ENCODE measurements at regions not wholly inside any gene's neighbourhood (a gene's known extent, or its start where the extent isn't known, plus 50 kb on each side); places are given as distances from the start of the nearest gene placed in this dataset.
"Not testable (repeated sequence)": the region's sequence is repeated elsewhere in the genome, so short reads cannot be mapped to it uniquely, and the experiment has no call there.

DNA sequence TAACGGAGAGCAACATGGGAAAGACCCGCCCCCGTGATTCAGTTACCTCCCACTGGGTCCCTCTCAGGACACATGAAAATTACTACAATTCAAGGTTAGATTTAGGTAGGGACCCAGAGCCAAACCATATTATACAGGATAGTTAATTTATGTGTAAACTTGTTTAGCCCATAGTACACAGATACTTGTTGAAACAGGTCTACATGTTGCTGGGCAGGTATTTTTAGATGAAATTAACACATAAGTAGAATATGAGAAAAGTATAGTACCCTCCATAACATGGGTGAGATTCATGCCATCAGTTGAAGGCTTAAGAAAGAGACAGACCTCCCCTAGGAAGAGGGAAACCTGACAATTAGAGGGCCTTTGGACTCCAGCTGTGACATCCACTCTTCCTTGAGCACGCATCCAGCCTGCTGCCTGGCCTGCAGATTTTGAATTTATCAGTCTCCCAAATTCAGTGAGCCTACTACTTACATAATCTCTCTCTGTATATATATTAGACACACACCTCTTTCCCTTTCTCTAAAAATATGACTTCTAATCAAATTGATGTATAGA is 463.5 kb upstream of the NETO1 start:
- Histone ChIP-seq H3K36me3 (no peaks in the 10 kb centered on the region), H3K4me1 (no peaks in the 10 kb centered on the region), H3K27ac (no peak overlapping the region), H3K4me3 (no peak overlapping the region), H3K9me3 (no peaks in the 10 kb centered on the region), H3K27me3 (no peaks in the 10 kb centered on the region)
- intact Hi-C loops (cut with DNase I): no loop called here
- TF ChIP-seq, protein P1, sequence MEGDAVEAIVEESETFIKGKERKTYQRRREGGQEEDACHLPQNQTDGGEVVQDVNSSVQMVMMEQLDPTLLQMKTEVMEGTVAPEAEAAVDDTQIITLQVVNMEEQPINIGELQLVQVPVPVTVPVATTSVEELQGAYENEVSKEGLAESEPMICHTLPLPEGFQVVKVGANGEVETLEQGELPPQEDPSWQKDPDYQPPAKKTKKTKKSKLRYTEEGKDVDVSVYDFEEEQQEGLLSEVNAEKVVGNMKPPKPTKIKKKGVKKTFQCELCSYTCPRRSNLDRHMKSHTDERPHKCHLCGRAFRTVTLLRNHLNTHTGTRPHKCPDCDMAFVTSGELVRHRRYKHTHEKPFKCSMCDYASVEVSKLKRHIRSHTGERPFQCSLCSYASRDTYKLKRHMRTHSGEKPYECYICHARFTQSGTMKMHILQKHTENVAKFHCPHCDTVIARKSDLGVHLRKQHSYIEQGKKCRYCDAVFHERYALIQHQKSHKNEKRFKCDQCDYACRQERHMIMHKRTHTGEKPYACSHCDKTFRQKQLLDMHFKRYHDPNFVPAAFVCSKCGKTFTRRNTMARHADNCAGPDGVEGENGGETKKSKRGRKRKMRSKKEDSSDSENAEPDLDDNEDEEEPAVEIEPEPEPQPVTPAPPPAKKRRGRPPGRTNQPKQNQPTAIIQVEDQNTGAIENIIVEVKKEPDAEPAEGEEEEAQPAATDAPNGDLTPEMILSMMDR (IDR thresholded peaks at IDR 0.05): no peak
- TF ChIP-seq POLR2A (IDR thresholded peaks at IDR 0.05) (no peak), POLR2AphosphoS5 (IDR thresholded peaks at IDR 0.05; ENCODE audit: insufficient read depth in 1 of 2, low read depth in 1 of 2) (no peak)
- DNase-seq (ENCODE audit: extremely low spot score in 2 of 2): no peak

DNA sequence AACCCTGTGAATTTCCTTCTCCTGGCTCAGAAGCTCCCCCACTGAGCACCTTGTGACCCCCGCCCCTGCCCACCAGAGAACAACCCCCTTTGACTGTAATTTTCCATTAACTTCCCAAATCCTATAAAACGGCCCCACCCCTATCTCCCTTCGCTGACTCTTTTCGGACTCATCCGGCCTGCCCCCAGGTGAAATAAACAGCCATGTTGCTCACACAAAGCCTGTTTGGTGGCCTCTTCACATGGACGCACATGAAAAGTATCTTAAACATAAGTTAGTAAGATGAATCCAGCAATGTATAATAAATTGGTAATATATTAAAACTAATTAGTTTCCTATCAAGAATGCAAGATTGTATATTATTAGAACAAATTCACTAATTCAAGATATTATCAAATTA is 462.3 kb upstream of the NETO1 start:
- H3K36me3 ChIP-seq; H3K27me3 ChIP-seq; H3K4me3 ChIP-seq; H3K9me3 ChIP-seq; DNase-seq (ENCODE audit: extremely low spot score in 2 of 2); H3K27ac ChIP-seq; H3K4me1 ChIP-seq; intact Hi-C loops (cut with DNase I): not testable (repeated sequence)

DNA sequence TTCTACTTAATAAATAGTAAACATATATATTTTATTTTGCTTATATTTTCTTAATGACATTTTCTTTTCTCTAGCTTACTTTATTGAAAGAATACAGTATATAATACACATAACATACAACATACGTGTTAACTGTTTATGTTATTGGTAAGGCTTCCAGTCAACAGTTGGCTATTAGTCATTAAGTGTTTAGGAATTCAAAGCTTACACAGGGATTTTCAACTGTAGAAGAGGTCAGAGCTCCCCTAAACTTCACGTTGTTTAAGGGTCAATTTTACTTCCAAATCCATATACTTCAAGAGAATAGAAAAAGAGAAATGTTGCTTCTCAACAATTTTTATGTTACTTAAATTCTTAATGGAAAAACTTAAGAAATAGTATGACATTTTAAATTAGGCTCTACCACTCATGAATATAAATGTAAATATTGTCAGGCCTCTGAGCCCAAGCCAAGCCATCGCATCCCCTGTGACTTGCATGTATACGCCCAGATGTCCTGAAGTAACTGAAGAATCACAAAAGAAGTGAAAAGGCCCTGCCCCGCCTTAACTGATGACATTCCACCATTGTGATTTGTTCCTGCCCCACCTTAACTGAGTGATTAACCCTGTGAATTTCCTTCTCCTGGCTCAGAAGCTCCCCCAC is 456.5 kb upstream of the NETO1 start:
- H3K9me3 ChIP-seq; H3K4me3 ChIP-seq; H3K4me1 ChIP-seq; H3K27me3 ChIP-seq; DNase-seq (ENCODE audit: extremely low spot score in 2 of 2); intact Hi-C loops (cut with DNase I); H3K27ac ChIP-seq; H3K36me3 ChIP-seq: not testable (repeated sequence)

DNA sequence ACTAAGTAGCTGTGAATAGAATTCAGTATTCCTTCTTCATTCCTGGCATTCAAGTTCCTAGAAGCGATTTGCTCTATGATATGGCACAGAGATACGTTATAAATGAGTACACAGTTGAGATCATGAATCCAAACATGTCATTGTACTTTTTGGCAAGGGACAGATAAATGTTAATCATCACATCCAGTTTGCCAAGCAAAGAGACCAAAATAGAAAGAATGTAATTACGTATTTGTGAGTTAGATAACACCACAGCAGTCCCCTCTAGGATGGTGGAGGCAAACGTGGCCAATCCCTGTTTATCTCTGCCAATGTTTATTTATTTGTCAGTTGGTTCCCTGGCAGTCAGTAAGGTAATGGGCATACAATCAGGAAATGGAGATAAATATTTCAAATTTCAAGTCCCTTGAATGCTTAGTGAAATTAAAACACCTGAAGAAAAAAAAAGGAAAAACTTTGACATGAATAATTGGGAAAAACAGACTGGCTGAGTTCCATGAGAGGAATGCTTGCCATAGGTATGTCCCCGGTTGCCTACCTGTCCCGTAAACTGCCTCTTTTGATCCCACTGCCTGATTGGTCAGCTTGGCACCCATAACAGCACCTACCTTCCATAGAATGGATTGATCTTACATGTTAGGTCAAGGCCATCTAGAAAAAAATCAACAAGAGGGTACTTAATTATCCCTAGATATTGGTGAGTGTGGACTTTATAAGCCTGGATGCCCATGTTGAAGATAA is 451.1 kb upstream of the NETO1 start:
- H3K4me3 ChIP-seq: no peak overlapping the region
- no peaks in the 10 kb centered on the region for H3K4me1 ChIP-seq
- H3K27ac ChIP-seq: no peak overlapping the region
- no peak for TF ChIP-seq POLR2A (IDR thresholded peaks at IDR 0.05)
- no peak for TF ChIP-seq POLR2AphosphoS5 (IDR thresholded peaks at IDR 0.05; ENCODE audit: insufficient read depth in 1 of 2, low read depth in 1 of 2)
- TF ChIP-seq, protein P1 (IDR thresholded peaks at IDR 0.05): no peak
- no peaks in the 10 kb centered on the region for H3K27me3 ChIP-seq
- intact Hi-C loops (cut with DNase I): no loop called here
- no peak for DNase-seq (ENCODE audit: extremely low spot score in 2 of 2)
- H3K36me3 ChIP-seq: no peaks in the 10 kb centered on the region
- H3K9me3 ChIP-seq: no peaks in the 10 kb centered on the region

DNA sequence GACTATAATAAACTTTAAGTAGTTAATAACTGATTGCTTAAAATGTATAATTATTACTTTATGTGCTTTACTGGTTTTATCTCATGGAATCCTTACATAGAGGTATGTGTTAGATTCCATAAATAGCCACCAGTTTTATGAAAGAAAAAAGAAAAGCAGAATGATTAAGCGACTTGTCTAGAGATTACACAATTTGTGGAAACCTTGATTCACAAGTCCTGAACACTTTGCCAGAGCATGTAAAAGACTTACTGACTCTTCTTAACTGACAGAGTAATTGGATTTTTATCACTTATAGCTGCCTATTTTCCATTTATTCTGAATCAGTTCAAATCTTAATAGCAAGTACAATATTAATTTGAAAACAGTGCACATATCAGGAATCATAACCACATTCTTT is 448.7 kb upstream of the NETO1 start:
- TF ChIP-seq POLR2AphosphoS5 (IDR thresholded peaks at IDR 0.05; ENCODE audit: insufficient read depth in 1 of 2, low read depth in 1 of 2): no peak
- TF ChIP-seq, protein P1 (IDR thresholded peaks at IDR 0.05): no peak
- no peak for TF ChIP-seq POLR2A (IDR thresholded peaks at IDR 0.05)
- H3K27me3 ChIP-seq: no peaks in the 10 kb centered on the region
- DNase-seq (ENCODE audit: extremely low spot score in 2 of 2): no peak
- H3K9me3 ChIP-seq: no peaks in the 10 kb centered on the region
- H3K27ac ChIP-seq: no peak overlapping the region
- no peaks in the 10 kb centered on the region for H3K36me3 ChIP-seq
- intact Hi-C loops (cut with DNase I): no loop called here
- no peaks in the 10 kb centered on the region for H3K4me1 ChIP-seq
- H3K4me3 ChIP-seq: no peak overlapping the region

DNA sequence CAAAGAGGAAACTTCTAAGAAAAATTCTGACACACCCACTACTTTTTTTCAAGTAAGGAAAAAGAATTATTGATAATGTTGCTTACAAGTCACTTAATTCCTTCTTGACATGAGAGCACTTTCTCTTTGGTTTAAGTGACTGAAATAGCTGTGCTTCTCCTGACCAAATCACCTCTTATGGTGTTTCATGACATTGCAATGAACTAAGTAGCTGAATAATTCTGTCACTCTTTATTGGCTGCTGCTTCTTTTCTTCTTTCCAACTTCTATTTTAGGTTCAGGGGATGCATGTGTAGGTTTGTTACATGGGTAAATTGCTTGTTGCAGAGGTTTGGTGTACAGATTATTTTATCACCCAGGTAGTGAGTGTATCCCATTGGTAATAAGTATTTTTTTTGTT is 447.6 kb upstream of the NETO1 start:
- H3K4me3 ChIP-seq: no peak overlapping the region
- H3K36me3 ChIP-seq: no peaks in the 10 kb centered on the region
- no peaks in the 10 kb centered on the region for H3K9me3 ChIP-seq
- no peaks in the 10 kb centered on the region for H3K4me1 ChIP-seq
- TF ChIP-seq, protein P1 (IDR thresholded peaks at IDR 0.05): no peak
- TF ChIP-seq POLR2AphosphoS5 (IDR thresholded peaks at IDR 0.05; ENCODE audit: insufficient read depth in 1 of 2, low read depth in 1 of 2) (no peak), POLR2A (IDR thresholded peaks at IDR 0.05) (no peak)
- no peak for DNase-seq (ENCODE audit: extremely low spot score in 2 of 2)
- no peaks in the 10 kb centered on the region for H3K27me3 ChIP-seq
- H3K27ac ChIP-seq: no peak overlapping the region
- intact Hi-C loops (cut with DNase I): no loop called here

Data from vagina (tissue), 2 donors.